ENCODE measurements at regions not wholly inside any gene's neighbourhood (a gene's known extent, or its start where the extent isn't known, plus 50 kb on each side); places are given as distances from the start of the nearest gene placed in this dataset.

GRCh38 chr13:27014406-27015359 is 156.9 kb downstream of the USP12 start:
- Histone ChIP-seq H3K27me3 (no peaks in the 10 kb centered on the region), H3K4me1 (no peaks in the 10 kb centered on the region), H3K4me3 (no peak overlapping the region), H3K36me3 (ENCODE audit: low read depth, missing control alignments) (no peaks in the 10 kb centered on the region), H3K27ac (no peak overlapping the region), H3K9me3 (no peaks in the 10 kb centered on the region)
- intact Hi-C loops (cut with DNase I; ENCODE audit: low total_unique reads) = no loop called here
- TF ChIP-seq POLR2A (IDR thresholded peaks at IDR 0.05) (no peak), CTCF (IDR thresholded peaks at IDR 0.05) (no peak)
- DNase-seq = no peak
- WGBS, 2 donors = 53 to 71% methylated on average over 32 of the region's 32 CpGs

- no peak for DNase-seq
- TF ChIP-seq CTCF (IDR thresholded peaks at IDR 0.05) = no peak
- TF ChIP-seq POLR2A (IDR thresholded peaks at IDR 0.05) = no peak
- WGBS, 2 donors = 92 to 93% methylated on average over 7 of the region's 7 CpGs
- no peaks in the 10 kb centered on the region for H3K4me1 ChIP-seq
- H3K27me3 ChIP-seq = no peaks in the 10 kb centered on the region
- no peak overlapping the region for H3K4me3 ChIP-seq
- H3K36me3 ChIP-seq (ENCODE audit: low read depth, missing control alignments) = no peaks in the 10 kb centered on the region
- no peaks in the 10 kb centered on the region for H3K9me3 ChIP-seq
- intact Hi-C loops (cut with DNase I; ENCODE audit: low total_unique reads) = no loop called here
- H3K27ac ChIP-seq = no peak overlapping the region
Observed at GRCh38 chr13:27012482-27013197, 159.0 kb downstream of the USP12 start.

GRCh38 chr13:27011661-27012060 is 159.9 kb downstream of the USP12 start:
- WGBS, 2 donors = 78 to 91% methylated on average over 5 of the region's 5 CpGs
- Histone ChIP-seq H3K27ac (no peak overlapping the region), H3K4me1 (peaks cover 5% of the 10 kb centered on the region), H3K27me3 (no peaks in the 10 kb centered on the region), H3K36me3 (ENCODE audit: low read depth, missing control alignments) (no peaks in the 10 kb centered on the region), H3K4me3 (no peak overlapping the region), H3K9me3 (no peaks in the 10 kb centered on the region)
- TF ChIP-seq CTCF (IDR thresholded peaks at IDR 0.05) (no peak), POLR2A (IDR thresholded peaks at IDR 0.05) (no peak)
- intact Hi-C loops (cut with DNase I; ENCODE audit: low total_unique reads) = no loop called here
- DNase-seq = no peak

GRCh38 chr13:27008733-27009132 is 162.9 kb downstream of the USP12 start:
- intact Hi-C loops (cut with DNase I; ENCODE audit: low total_unique reads) = no loop called here
- Histone ChIP-seq H3K4me1 (peaks cover 13% of the 10 kb centered on the region), H3K27me3 (no peaks in the 10 kb centered on the region), H3K27ac (no peak overlapping the region), H3K4me3 (no peak overlapping the region), H3K9me3 (no peaks in the 10 kb centered on the region), H3K36me3 (ENCODE audit: low read depth, missing control alignments) (no peaks in the 10 kb centered on the region)
- 67 to 92% methylated on average over 3 of the region's 3 CpGs for WGBS, 2 donors
- DNase-seq = no peak
- TF ChIP-seq CTCF (IDR thresholded peaks at IDR 0.05) (no peak), POLR2A (IDR thresholded peaks at IDR 0.05) (no peak)
